ENCODE measurements at regions not wholly inside any gene's neighbourhood (a gene's known extent, or its start where the extent isn't known, plus 50 kb on each side); places are given as distances from the start of the nearest gene placed in this dataset.
"Not testable (repeated sequence)": the region's sequence is repeated elsewhere in the genome, so short reads cannot be mapped to it uniquely, and the experiment has no call there.

GRCh38 chr18:10256276-10256675 is 198.2 kb upstream of the APCDD1 start:
- not testable (repeated sequence) for DNase-seq

GRCh38 chr18:10258836-10259474 is 195.5 kb upstream of the APCDD1 start:
- DNase-seq: no peak

- no peak for DNase-seq
These were observed 194.5 kb upstream of the APCDD1 start for GRCh38 chr18:10259901-10260300.

GRCh38 chr18:10261344-10262276 is 192.8 kb upstream of the APCDD1 start:
- DNase-seq: no peak

- no peak for DNase-seq
These were observed 191.9 kb upstream of the APCDD1 start for GRCh38 chr18:10262566-10262965.

- no peak for DNase-seq
These were observed 190.2 kb upstream of the APCDD1 start for GRCh38 chr18:10264260-10264659.

GRCh38 chr18:10265560-10266333 is 188.7 kb upstream of the APCDD1 start:
- DNase-seq: no peak

GRCh38 chr18:10266334-10266590 is 188.2 kb upstream of the APCDD1 start:
- no peak for DNase-seq

GRCh38 chr18:10269261-10269660 is 185.2 kb upstream of the APCDD1 start:
- DNase-seq: no peak

GRCh38 chr18:10270151-10270571 is 184.3 kb upstream of the APCDD1 start:
- no peak for DNase-seq

GRCh38 chr18:10271481-10271880 is 183.0 kb upstream of the APCDD1 start:
- DNase-seq: no peak

GRCh38 chr18:10274301-10274700 is 180.1 kb upstream of the APCDD1 start:
- DNase-seq: no peak

GRCh38 chr18:10275486-10275885 is 178.9 kb upstream of the APCDD1 start:
- no peak for DNase-seq

- DNase-seq: no peak
These were observed 176.2 kb upstream of the APCDD1 start for GRCh38 chr18:10278265-10278664.

- no peak for DNase-seq
These were observed 175.0 kb upstream of the APCDD1 start for GRCh38 chr18:10279471-10279870.

- DNase-seq: no peak
These were observed 174.4 kb upstream of the APCDD1 start for GRCh38 chr18:10279905-10280644.

GRCh38 chr18:10284540-10285282 is 169.7 kb upstream of the APCDD1 start:
- no peak for DNase-seq

GRCh38 chr18:10285283-10285640 is 169.2 kb upstream of the APCDD1 start:
- DNase-seq: no peak

GRCh38 chr18:10286580-10287150 is 167.8 kb upstream of the APCDD1 start:
- no peak for DNase-seq

GRCh38 chr18:10289251-10289650 is 165.2 kb upstream of the APCDD1 start:
- DNase-seq: no peak

GRCh38 chr18:10289951-10290637 is 164.3 kb upstream of the APCDD1 start:
- no peak for DNase-seq

Data from SW 1271 (cell line).